ENCODE measurements at regions not wholly inside any gene's neighbourhood (a gene's known extent, or its start where the extent isn't known, plus 50 kb on each side); places are given as distances from the start of the nearest gene placed in this dataset.
A peak's percentile ranks its signal among the peaks of the same experiment; 100 is the strongest.
"Not testable (repeated sequence)": the region's sequence is repeated elsewhere in the genome, so short reads cannot be mapped to it uniquely, and the experiment has no call there.

- not testable (repeated sequence) for H3K9me3 ChIP-seq (ENCODE audit: control insufficient read depth in 2 of 2, low read length in 2 of 2); H3K9ac ChIP-seq (ENCODE audit: low read length in 2 of 2); H3K4me1 ChIP-seq (ENCODE audit: control insufficient read depth, insufficient read depth, low read length); H3K27me3 ChIP-seq (ENCODE audit: control insufficient read depth in 1 of 2, insufficient read depth in 2 of 2, low read length in 2 of 2); H3K4me3 ChIP-seq (ENCODE audit: low read length in 2 of 2); H3K27ac ChIP-seq (ENCODE audit: low read length); H3K36me3 ChIP-seq (ENCODE audit: control insufficient read depth in 2 of 2, insufficient read depth in 2 of 2, low read length in 2 of 2)
Measured at GRCh38 chrX:79026742-79027141, 81.6 kb downstream of the P2RY10 start.

- Histone ChIP-seq H3K9ac (ENCODE audit: low read length in 2 of 2) (no peak overlapping the region), H3K9me3 (ENCODE audit: control insufficient read depth in 2 of 2, low read length in 2 of 2) (no peaks in the 10 kb centered on the region), H3K4me1 (ENCODE audit: control insufficient read depth, insufficient read depth, low read length) (no peaks in the 10 kb centered on the region), H3K4me3 (ENCODE audit: low read length in 2 of 2) (no peak overlapping the region), H3K27ac (ENCODE audit: low read length) (no peak overlapping the region), H3K27me3 (ENCODE audit: control insufficient read depth in 1 of 2, insufficient read depth in 2 of 2, low read length in 2 of 2) (no peaks in the 10 kb centered on the region), H3K36me3 (ENCODE audit: control insufficient read depth in 2 of 2, insufficient read depth in 2 of 2, low read length in 2 of 2) (no peaks in the 10 kb centered on the region)
Measured at GRCh38 chrX:79035421-79035820, 90.2 kb downstream of the P2RY10 start.

- Histone ChIP-seq H3K27me3 (ENCODE audit: control insufficient read depth in 1 of 2, insufficient read depth in 2 of 2, low read length in 2 of 2) (no peaks in the 10 kb centered on the region), H3K36me3 (ENCODE audit: control insufficient read depth in 2 of 2, insufficient read depth in 2 of 2, low read length in 2 of 2) (no peaks in the 10 kb centered on the region), H3K9ac (ENCODE audit: low read length in 2 of 2) (no peak overlapping the region), H3K4me3 (ENCODE audit: low read length in 2 of 2) (no peak overlapping the region), H3K4me1 (ENCODE audit: control insufficient read depth, insufficient read depth, low read length) (no peaks in the 10 kb centered on the region), H3K27ac (ENCODE audit: low read length) (no peak overlapping the region), H3K9me3 (ENCODE audit: control insufficient read depth in 2 of 2, low read length in 2 of 2) (no peaks in the 10 kb centered on the region)
Measured at GRCh38 chrX:79036157-79036880, 91.1 kb downstream of the P2RY10 start.

GRCh38 chrX:79065696-79066095 is 78.8 kb upstream of the GPR174 start:
- H3K4me1 ChIP-seq (ENCODE audit: control insufficient read depth, insufficient read depth, low read length), result no peaks in the 10 kb centered on the region
- no peak overlapping the region for H3K27ac ChIP-seq (ENCODE audit: low read length)
- H3K4me3 ChIP-seq (ENCODE audit: low read length in 2 of 2), result no peak overlapping the region
- no peaks in the 10 kb centered on the region for H3K36me3 ChIP-seq (ENCODE audit: control insufficient read depth in 2 of 2, insufficient read depth in 2 of 2, low read length in 2 of 2)
- no peak overlapping the region for H3K9ac ChIP-seq (ENCODE audit: low read length in 2 of 2)
- H3K9me3 ChIP-seq (ENCODE audit: control insufficient read depth in 2 of 2, low read length in 2 of 2), result peaks cover 0 to 7% of the 10 kb centered on the region in 2 donors
- H3K27me3 ChIP-seq (ENCODE audit: control insufficient read depth in 1 of 2, insufficient read depth in 2 of 2, low read length in 2 of 2), result peaks cover 0 to 8% of the 10 kb centered on the region in 2 donors

- Histone ChIP-seq H3K27me3 (ENCODE audit: control insufficient read depth in 1 of 2, insufficient read depth in 2 of 2, low read length in 2 of 2) (no peaks in the 10 kb centered on the region), H3K27ac (ENCODE audit: low read length) (no peak overlapping the region), H3K4me1 (ENCODE audit: control insufficient read depth, insufficient read depth, low read length) (no peaks in the 10 kb centered on the region), H3K9me3 (ENCODE audit: control insufficient read depth in 2 of 2, low read length in 2 of 2) (no peaks in the 10 kb centered on the region), H3K4me3 (ENCODE audit: low read length in 2 of 2) (no peak overlapping the region), H3K36me3 (ENCODE audit: control insufficient read depth in 2 of 2, insufficient read depth in 2 of 2, low read length in 2 of 2) (no peaks in the 10 kb centered on the region), H3K9ac (ENCODE audit: low read length in 2 of 2) (no peak overlapping the region)
Measured at GRCh38 chrX:79078114-79078513, 66.4 kb upstream of the GPR174 start.

- no peaks in the 10 kb centered on the region for H3K27me3 ChIP-seq (ENCODE audit: control insufficient read depth in 1 of 2, insufficient read depth in 2 of 2, low read length in 2 of 2)
- H3K4me3 ChIP-seq (ENCODE audit: low read length in 2 of 2), result no peak overlapping the region
- no peaks in the 10 kb centered on the region for H3K9me3 ChIP-seq (ENCODE audit: control insufficient read depth in 2 of 2, low read length in 2 of 2)
- H3K27ac ChIP-seq (ENCODE audit: low read length), result no peak overlapping the region
- no peaks in the 10 kb centered on the region for H3K36me3 ChIP-seq (ENCODE audit: control insufficient read depth in 2 of 2, insufficient read depth in 2 of 2, low read length in 2 of 2)
- no peaks in the 10 kb centered on the region for H3K4me1 ChIP-seq (ENCODE audit: control insufficient read depth, insufficient read depth, low read length)
- no peak overlapping the region for H3K9ac ChIP-seq (ENCODE audit: low read length in 2 of 2)
Measured at GRCh38 chrX:79079477-79079876, 65.0 kb upstream of the GPR174 start.

GRCh38 chrX:79080141-79080540 is 64.3 kb upstream of the GPR174 start:
- Histone ChIP-seq H3K9me3 (ENCODE audit: control insufficient read depth in 2 of 2, low read length in 2 of 2) (no peaks in the 10 kb centered on the region), H3K36me3 (ENCODE audit: control insufficient read depth in 2 of 2, insufficient read depth in 2 of 2, low read length in 2 of 2) (no peaks in the 10 kb centered on the region), H3K27ac (ENCODE audit: low read length) (no peak overlapping the region), H3K4me3 (ENCODE audit: low read length in 2 of 2) (no peak overlapping the region), H3K4me1 (ENCODE audit: control insufficient read depth, insufficient read depth, low read length) (no peaks in the 10 kb centered on the region), H3K9ac (ENCODE audit: low read length in 2 of 2) (no peak overlapping the region), H3K27me3 (ENCODE audit: control insufficient read depth in 1 of 2, insufficient read depth in 2 of 2, low read length in 2 of 2) (no peaks in the 10 kb centered on the region)

- H3K9me3 ChIP-seq (ENCODE audit: control insufficient read depth in 2 of 2, low read length in 2 of 2), result no peaks in the 10 kb centered on the region
- H3K36me3 ChIP-seq (ENCODE audit: control insufficient read depth in 2 of 2, insufficient read depth in 2 of 2, low read length in 2 of 2), result no peaks in the 10 kb centered on the region
- H3K4me1 ChIP-seq (ENCODE audit: control insufficient read depth, insufficient read depth, low read length), result no peaks in the 10 kb centered on the region
- no peak overlapping the region for H3K27ac ChIP-seq (ENCODE audit: low read length)
- H3K9ac ChIP-seq (ENCODE audit: low read length in 2 of 2), result no peak overlapping the region
- no peaks in the 10 kb centered on the region for H3K27me3 ChIP-seq (ENCODE audit: control insufficient read depth in 1 of 2, insufficient read depth in 2 of 2, low read length in 2 of 2)
- peak overlapping the region in 1 of 2 donors; percentile 11 for H3K4me3 ChIP-seq (ENCODE audit: low read length in 2 of 2)
Measured at GRCh38 chrX:79081895-79082512, 62.5 kb upstream of the GPR174 start.

- H3K27me3 ChIP-seq (ENCODE audit: control insufficient read depth in 1 of 2, insufficient read depth in 2 of 2, low read length in 2 of 2), result no peaks in the 10 kb centered on the region
- no peak overlapping the region for H3K9ac ChIP-seq (ENCODE audit: low read length in 2 of 2)
- no peaks in the 10 kb centered on the region for H3K9me3 ChIP-seq (ENCODE audit: control insufficient read depth in 2 of 2, low read length in 2 of 2)
- H3K27ac ChIP-seq (ENCODE audit: low read length), result no peak overlapping the region
- H3K36me3 ChIP-seq (ENCODE audit: control insufficient read depth in 2 of 2, insufficient read depth in 2 of 2, low read length in 2 of 2), result no peaks in the 10 kb centered on the region
- H3K4me3 ChIP-seq (ENCODE audit: low read length in 2 of 2), result no peak overlapping the region
- no peaks in the 10 kb centered on the region for H3K4me1 ChIP-seq (ENCODE audit: control insufficient read depth, insufficient read depth, low read length)
Measured at GRCh38 chrX:79082899-79083298, 61.6 kb upstream of the GPR174 start.

- Histone ChIP-seq H3K36me3 (ENCODE audit: control insufficient read depth in 2 of 2, insufficient read depth in 2 of 2, low read length in 2 of 2) (no peaks in the 10 kb centered on the region), H3K9ac (ENCODE audit: low read length in 2 of 2) (no peak overlapping the region), H3K27ac (ENCODE audit: low read length) (no peak overlapping the region), H3K4me3 (ENCODE audit: low read length in 2 of 2) (no peak overlapping the region), H3K27me3 (ENCODE audit: control insufficient read depth in 1 of 2, insufficient read depth in 2 of 2, low read length in 2 of 2) (no peaks in the 10 kb centered on the region), H3K4me1 (ENCODE audit: control insufficient read depth, insufficient read depth, low read length) (no peaks in the 10 kb centered on the region), H3K9me3 (ENCODE audit: control insufficient read depth in 2 of 2, low read length in 2 of 2) (no peaks in the 10 kb centered on the region)
Measured at GRCh38 chrX:79084923-79085322, 59.6 kb upstream of the GPR174 start.

GRCh38 chrX:79089896-79090584 is 54.4 kb upstream of the GPR174 start:
- Histone ChIP-seq H3K27me3 (ENCODE audit: control insufficient read depth in 1 of 2, insufficient read depth in 2 of 2, low read length in 2 of 2) (no peaks in the 10 kb centered on the region), H3K9me3 (ENCODE audit: control insufficient read depth in 2 of 2, low read length in 2 of 2) (no peaks in the 10 kb centered on the region), H3K4me1 (ENCODE audit: control insufficient read depth, insufficient read depth, low read length) (no peaks in the 10 kb centered on the region), H3K36me3 (ENCODE audit: control insufficient read depth in 2 of 2, insufficient read depth in 2 of 2, low read length in 2 of 2) (no peaks in the 10 kb centered on the region), H3K9ac (ENCODE audit: low read length in 2 of 2) (no peak overlapping the region), H3K27ac (ENCODE audit: low read length) (no peak overlapping the region), H3K4me3 (ENCODE audit: low read length in 2 of 2) (no peak overlapping the region)

Measured in stomach smooth muscle (tissue), 2 donors.